NT2/D1 (cell line): ENCODE measurements at regions not wholly inside any gene's neighbourhood (a gene's known extent, or its start where the extent isn't known, plus 50 kb on each side); places are given as distances from the start of the nearest gene placed in this dataset.

Experiments used
- SUZ12 ChIP-seq: IDR thresholded peaks from 2 replicates; pipeline ENCODE4 v1.6.1; 2011; ENCODE audit not compliant: insufficient read length, insufficient read depth; ENCODE audit errors: extremely low read depth
- YY1 ChIP-seq: IDR thresholded peaks from 2 replicates; pipeline ENCODE4 v1.6.1; 2011; ENCODE audit not compliant: insufficient read length, insufficient read depth
- ZNF274 ChIP-seq: IDR thresholded peaks from 2 replicates; pipeline ENCODE4 v1.6.1; 2011; ENCODE audit warnings: mild to moderate bottlenecking, low read depth, low read length

DNA sequence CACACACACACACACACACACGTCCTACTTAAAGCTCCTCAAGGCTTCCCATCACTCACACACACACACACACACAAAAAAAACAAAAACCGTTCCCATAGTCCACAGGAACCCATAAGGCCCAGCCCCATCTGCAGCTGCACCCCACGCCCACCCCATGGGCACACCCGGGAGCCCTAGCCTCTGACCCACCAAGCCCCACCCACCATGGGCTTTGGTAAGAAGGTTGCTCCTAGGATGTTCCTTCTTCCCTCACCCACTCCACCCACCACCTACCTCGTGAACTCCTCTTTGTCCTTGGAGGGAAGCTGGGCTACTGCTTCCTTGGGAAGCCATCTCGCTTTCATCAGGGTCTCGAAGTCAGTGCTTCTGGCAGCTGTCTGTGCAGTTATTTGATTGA, 115.1 kb downstream of the TPRA1 start:
- no peak for TF ChIP-seq SUZ12
- no peak for TF ChIP-seq ZNF274
- no peak for TF ChIP-seq YY1
